Activated B cell treated with CpG ODN at 0.5 μM for 24 hours (primary cell): ENCODE measurements at regions not wholly inside any gene's neighbourhood (a gene's known extent, or its start where the extent isn't known, plus 50 kb on each side); places are given as distances from the start of the nearest gene placed in this dataset.

Experiments used
- ATAC-seq: fragments of 200-7000 bp; cut with Tn5 transposase; one replicate; pipeline ENCODE4 v1.10.0; 2021; ENCODE audit warnings: low read depth, mild to moderate bottlenecking, moderate library complexity
- CTCF ChIA-PET: fragments of 350-600 bp; sonication (Branson Sonifier 250); formaldehyde crosslinking; loops from one replicate; lab custom pipeline; 2021; ENCODE audit warnings: antibody characterized with exemption; lab: Charles Lee
- POLR2A ChIA-PET: fragments of 350-600 bp; sonication (Branson Sonifier 250); formaldehyde crosslinking; loops from one replicate; lab custom pipeline; 2021; ENCODE audit warnings: antibody characterized with exemption; lab: Charles Lee
- DNase-seq: peaks from one replicate; pipeline ENCODE4 v3.0.0; 2022
- H3K27ac Mint-ChIP-seq: one replicate; pipeline ENCODE4 v1.8.0; 2020; ENCODE audit warnings: mixed read lengths
- H3K27me3 Mint-ChIP-seq: one replicate; pipeline ENCODE4 v1.8.0; 2021; ENCODE audit warnings: mixed read lengths
- H3K36me3 Mint-ChIP-seq: one replicate; pipeline ENCODE4 v1.8.0; 2021; ENCODE audit warnings: low read depth, mixed read lengths
- H3K4me1 Mint-ChIP-seq: one replicate; pipeline ENCODE4 v1.8.0; 2021; ENCODE audit warnings: mixed read lengths
- H3K4me3 Mint-ChIP-seq: one replicate; pipeline ENCODE4 v1.8.0; 2020; ENCODE audit warnings: mild to moderate bottlenecking, mixed read lengths
- H3K9me3 Mint-ChIP-seq: one replicate; pipeline ENCODE4 v1.8.0; 2020; ENCODE audit warnings: mixed read lengths
- CTCF ChIP-seq: fragments of 200-600 bp; IDR thresholded peaks from one replicate; pipeline ENCODE4 v1.8.0; 2022; ENCODE audit warnings: antibody characterized with exemption, mild to moderate bottlenecking
- intact Hi-C: fragments of 100-400 bp; cut with micrococcal nuclease; formaldehyde crosslinking; loops from one replicate; pipeline ENCODE4 v1.15.1; 2024

GRCh38 chr3:64290161-64290560 lies 64.9 kb upstream of the PRICKLE2 start:
- Mint-ChIP-seq H3K9me3 (no peaks in the 10 kb centered on the region), H3K4me1 (no peaks in the 10 kb centered on the region), H3K27ac (no peak overlapping the region), H3K36me3 (no peaks in the 10 kb centered on the region), H3K27me3 (no peaks in the 10 kb centered on the region), H3K4me3 (no peak overlapping the region)
- ChIA-PET POLR2A (no interaction called here), CTCF (no interaction called here)
- intact Hi-C loops: no loop called here
- TF ChIP-seq CTCF: no peak
- DNase-seq (no peak), ATAC-seq (no peak)

GRCh38 chr3:64289622-64290021 lies 64.4 kb upstream of the PRICKLE2 start:
- POLR2A ChIA-PET: no interaction called here
- Mint-ChIP-seq H3K9me3 (no peaks in the 10 kb centered on the region), H3K4me1 (no peaks in the 10 kb centered on the region), H3K36me3 (no peaks in the 10 kb centered on the region), H3K4me3 (no peak overlapping the region), H3K27ac (no peak overlapping the region), H3K27me3 (no peaks in the 10 kb centered on the region)
- intact Hi-C loops: no loop called here
- CTCF ChIA-PET: no interaction called here
- no peak for TF ChIP-seq CTCF
- no peak for DNase-seq
- no peak for ATAC-seq

GRCh38 chr3:64278625-64279024 lies 53.4 kb upstream of the PRICKLE2 start:
- Mint-ChIP-seq H3K27ac (no peak overlapping the region), H3K4me1 (no peaks in the 10 kb centered on the region), H3K4me3 (no peak overlapping the region), H3K36me3 (no peaks in the 10 kb centered on the region), H3K27me3 (peaks cover under 1% of the 10 kb centered on the region), H3K9me3 (peaks cover 3% of the 10 kb centered on the region)
- intact Hi-C loops: no loop called here
- TF ChIP-seq CTCF: no peak
- DNase-seq: no peak
- ChIA-PET CTCF (no interaction called here), POLR2A (no interaction called here)
- ATAC-seq: no peak

- no peak for TF ChIP-seq CTCF
Measured at GRCh38 chr3:64276131-64276530, 50.9 kb upstream of the PRICKLE2 start.

More at GRCh38 chr3:64276131-64276530, 50.9 kb upstream of the PRICKLE2 start:
- DNase-seq: no peak
- H3K4me3 Mint-ChIP-seq: no peak overlapping the region
- intact Hi-C loops: no loop called here
- no peaks in the 10 kb centered on the region for H3K4me1 Mint-ChIP-seq
- no peaks in the 10 kb centered on the region for H3K9me3 Mint-ChIP-seq
- ChIA-PET CTCF (no interaction called here), POLR2A (no interaction called here)
- H3K27me3 Mint-ChIP-seq: peaks cover 1% of the 10 kb centered on the region
- ATAC-seq: no peak
- no peaks in the 10 kb centered on the region for H3K36me3 Mint-ChIP-seq
- no peak overlapping the region for H3K27ac Mint-ChIP-seq
